ENCODE measurements at regions not wholly inside any gene's neighbourhood (a gene's known extent, or its start where the extent isn't known, plus 50 kb on each side); places are given as distances from the start of the nearest gene placed in this dataset.

DNA sequence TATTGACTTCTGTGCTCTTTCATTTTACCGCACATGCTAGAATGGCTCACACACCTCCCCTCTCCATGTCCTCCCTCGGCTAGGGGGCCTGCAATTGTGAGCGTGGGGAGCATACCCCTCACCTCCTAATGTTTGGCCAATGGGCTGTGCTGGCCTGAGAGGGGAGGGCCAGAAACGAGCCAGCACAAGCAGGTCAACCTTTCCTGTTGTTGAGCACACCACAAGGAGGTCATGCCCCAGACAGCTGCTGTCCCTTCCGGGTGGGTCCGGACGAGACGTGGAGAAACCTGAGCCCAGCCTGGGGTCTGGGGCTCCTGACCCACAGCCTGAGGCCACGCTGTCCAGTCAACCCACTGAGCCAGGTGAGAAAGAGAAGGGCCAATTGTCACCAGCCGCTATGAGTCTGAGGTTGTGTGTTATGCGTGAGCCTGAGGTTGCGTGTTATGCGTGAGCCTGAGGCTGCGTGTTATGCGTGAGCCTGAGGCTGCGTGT is 77.4 kb downstream of the TTLL2 start:
- TF ChIP-seq BRF1 (IDR thresholded peaks at IDR 0.05; ENCODE audit: borderline replicate concordance, extremely low read depth, insufficient read length) (no peak), RAD21 (CRISPR knock-in tag; conservative IDR thresholded peaks at IDR 0.05 in 1 of 2, IDR thresholded peaks at IDR 0.05 in 1 of 2) (no peak), TEAD2 (tag; IDR thresholded peaks at IDR 0.05) (no peak), POLR2A (conservative IDR thresholded peaks at IDR 0.05) (no peak)
- TF ChIP-seq, protein P1, sequence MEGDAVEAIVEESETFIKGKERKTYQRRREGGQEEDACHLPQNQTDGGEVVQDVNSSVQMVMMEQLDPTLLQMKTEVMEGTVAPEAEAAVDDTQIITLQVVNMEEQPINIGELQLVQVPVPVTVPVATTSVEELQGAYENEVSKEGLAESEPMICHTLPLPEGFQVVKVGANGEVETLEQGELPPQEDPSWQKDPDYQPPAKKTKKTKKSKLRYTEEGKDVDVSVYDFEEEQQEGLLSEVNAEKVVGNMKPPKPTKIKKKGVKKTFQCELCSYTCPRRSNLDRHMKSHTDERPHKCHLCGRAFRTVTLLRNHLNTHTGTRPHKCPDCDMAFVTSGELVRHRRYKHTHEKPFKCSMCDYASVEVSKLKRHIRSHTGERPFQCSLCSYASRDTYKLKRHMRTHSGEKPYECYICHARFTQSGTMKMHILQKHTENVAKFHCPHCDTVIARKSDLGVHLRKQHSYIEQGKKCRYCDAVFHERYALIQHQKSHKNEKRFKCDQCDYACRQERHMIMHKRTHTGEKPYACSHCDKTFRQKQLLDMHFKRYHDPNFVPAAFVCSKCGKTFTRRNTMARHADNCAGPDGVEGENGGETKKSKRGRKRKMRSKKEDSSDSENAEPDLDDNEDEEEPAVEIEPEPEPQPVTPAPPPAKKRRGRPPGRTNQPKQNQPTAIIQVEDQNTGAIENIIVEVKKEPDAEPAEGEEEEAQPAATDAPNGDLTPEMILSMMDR (IDR thresholded peaks at IDR 0.05 in 2 of 3, conservative IDR thresholded peaks at IDR 0.05 in 1 of 3; ENCODE audit: insufficient read depth in 2 of 3, low read depth in 1 of 3, low read length in 3 of 3) = no peak
- TF ChIP-seq, protein P2, sequence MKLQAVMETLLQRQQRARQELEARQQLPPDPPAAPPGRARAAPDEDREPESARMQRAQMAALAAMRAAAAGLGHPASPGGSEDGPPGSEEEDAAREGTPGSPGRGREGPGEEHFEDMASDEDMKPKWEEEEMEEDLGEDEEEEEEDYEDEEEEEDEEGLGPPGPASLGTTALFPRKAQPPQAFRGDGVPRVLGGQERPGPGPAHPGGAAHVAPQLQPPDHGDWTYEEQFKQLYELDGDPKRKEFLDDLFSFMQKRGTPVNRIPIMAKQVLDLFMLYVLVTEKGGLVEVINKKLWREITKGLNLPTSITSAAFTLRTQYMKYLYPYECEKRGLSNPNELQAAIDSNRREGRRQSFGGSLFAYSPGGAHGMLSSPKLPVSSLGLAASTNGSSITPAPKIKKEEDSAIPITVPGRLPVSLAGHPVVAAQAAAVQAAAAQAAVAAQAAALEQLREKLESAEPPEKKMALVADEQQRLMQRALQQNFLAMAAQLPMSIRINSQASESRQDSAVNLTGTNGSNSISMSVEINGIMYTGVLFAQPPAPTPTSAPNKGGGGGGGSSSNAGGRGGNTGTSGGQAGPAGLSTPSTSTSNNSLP (IDR thresholded peaks at IDR 0.05; ENCODE audit: borderline replicate concordance, low read depth, low read length) = no peak
